Mammary epithelial cell (primary cell): ENCODE measurements at regions not wholly inside any gene's neighbourhood (a gene's known extent, or its start where the extent isn't known, plus 50 kb on each side); places are given as distances from the start of the nearest gene placed in this dataset.

Experiments
- CTCF ChIP-seq, 2 donors: IDR thresholded peaks in 1 of 2; conservative IDR thresholded peaks in 1 of 2; 2 replicates each; pipeline ENCODE4 v1.5.1; 2011 to 2012; ENCODE audit warnings: inconsistent platforms in 2 of 2, low read length in 2 of 2, mild to moderate bottlenecking in 2 of 2, control low read depth in 1 of 2, low read depth in 1 of 2; ENCODE audit not compliant: insufficient read depth in 1 of 2; ENCODE audit errors: extremely low read depth in 1 of 2
- EZH2 ChIP-seq: IDR thresholded peaks from 2 replicates; pipeline ENCODE4 v1.6.1; 2012; ENCODE audit warnings: low read length, inconsistent platforms, borderline replicate concordance

- no peak for TF ChIP-seq CTCF (conservative IDR thresholded peaks at IDR 0.05 in 1 of 2, IDR thresholded peaks at IDR 0.05 in 1 of 2; ENCODE audit: extremely low read depth in 1 of 2, insufficient read depth in 1 of 2, low read depth in 1 of 2, low read length in 2 of 2)
- TF ChIP-seq EZH2, result no peak
These were observed 266.7 kb downstream of the ALG10 start for GRCh38 chr12:34288963-34289345.
